Mammary epithelial cell (primary cell): ENCODE measurements at regions not wholly inside any gene's neighbourhood (a gene's known extent, or its start where the extent isn't known, plus 50 kb on each side); places are given as distances from the start of the nearest gene placed in this dataset.

Experiments
- CTCF ChIP-seq, 2 donors: IDR thresholded peaks in 1 of 2; conservative IDR thresholded peaks in 1 of 2; 2 replicates each; pipeline ENCODE4 v1.5.1; 2011 to 2012; ENCODE audit warnings: inconsistent platforms in 2 of 2, low read length in 2 of 2, mild to moderate bottlenecking in 2 of 2, control low read depth in 1 of 2, low read depth in 1 of 2; ENCODE audit not compliant: insufficient read depth in 1 of 2; ENCODE audit errors: extremely low read depth in 1 of 2
- EZH2 ChIP-seq: IDR thresholded peaks from 2 replicates; pipeline ENCODE4 v1.6.1; 2012; ENCODE audit warnings: low read length, inconsistent platforms, borderline replicate concordance

- no peak for TF ChIP-seq CTCF (conservative IDR thresholded peaks at IDR 0.05 in 1 of 2, IDR thresholded peaks at IDR 0.05 in 1 of 2; ENCODE audit: extremely low read depth in 1 of 2, insufficient read depth in 1 of 2, low read depth in 1 of 2, low read length in 2 of 2)
- TF ChIP-seq EZH2: no peak
Observed at GRCh38 chr2:167420211-167420610, 531.9 kb downstream of the XIRP2 start.
